ENCODE measurements at regions not wholly inside any gene's neighbourhood (a gene's known extent, or its start where the extent isn't known, plus 50 kb on each side); places are given as distances from the start of the nearest gene placed in this dataset.

GRCh38 chr19:42653841-42654240 lies 59.1 kb upstream of the CEACAM8 start:
- Histone ChIP-seq H3K27ac (ENCODE audit: insufficient read depth, low read depth, low read length) (no peak overlapping the region), H3K4me1 (ENCODE audit: control insufficient read depth, extremely low read depth, insufficient read depth, low read length) (no peaks in the 10 kb centered on the region), H4K20me1 (replicated peaks; ENCODE audit: control insufficient read depth, extremely low read depth, insufficient read depth, low read length) (no peaks in the 10 kb centered on the region), H3K9me1 (replicated peaks; ENCODE audit: control insufficient read depth, extremely low read depth, insufficient read depth, low read length) (no peaks in the 10 kb centered on the region), H3K4me3 (replicated peaks in 1 of 3; ENCODE audit: insufficient read depth in 1 of 3, low read depth in 1 of 3, low read length in 3 of 3) (no peak overlapping the region), H3K27me3 (ENCODE audit: control insufficient read depth in 2 of 2, insufficient read depth in 2 of 2, low read length in 2 of 2) (no peaks in the 10 kb centered on the region), H3K9me3 (replicated peaks; ENCODE audit: control insufficient read depth, insufficient read depth, low read length) (no peaks in the 10 kb centered on the region), H3K36me3 (ENCODE audit: control insufficient read depth in 2 of 2, extremely low read depth in 1 of 2, insufficient read depth in 2 of 2, low read length in 2 of 2) (no peaks in the 10 kb centered on the region), H3K79me2 (ENCODE audit: control insufficient read depth, insufficient read depth, low read length) (no peaks in the 10 kb centered on the region), H3K4me2 (ENCODE audit: insufficient read depth, low read length) (no peak overlapping the region), H2AFZ (ENCODE audit: low read depth, low read length) (no peak overlapping the region), H3K9ac (replicated peaks; ENCODE audit: extremely low read depth, insufficient read depth, low read length) (no peak overlapping the region)
- dilution Hi-C loops (cut with MboI; ENCODE audit: extremely low pct_ligation_motif_present, low sequenced_read_pairs) (no loop called here), intact Hi-C loops (cut with micrococcal nuclease) (no loop called here)
- ChIA-PET CTCF (no interaction called here), POLR2A (no interaction called here)
- DNase-seq (ENCODE audit: low read depth, low spot score): no peak
- no peak for TF ChIP-seq EZH2 (IDR thresholded peaks at IDR 0.05; ENCODE audit: borderline replicate concordance, low read depth, low read length, severe bottlenecking)
- no peak for TF ChIP-seq JUN (IDR thresholded peaks at IDR 0.05; ENCODE audit: borderline replicate concordance, insufficient read depth, insufficient read length, low read depth)
- no peak for TF ChIP-seq POLR2AphosphoS5 (IDR thresholded peaks at IDR 0.05; ENCODE audit: insufficient read depth, low read depth, low read length)
- no peak for TF ChIP-seq FOS (IDR thresholded peaks at IDR 0.05; ENCODE audit: borderline replicate concordance, insufficient read depth, low read length)
- FAIRE-seq: no peak
- BruUV-seq (replicated peaks): no TSS peak

- Histone ChIP-seq H3K79me2 (ENCODE audit: control insufficient read depth, insufficient read depth, low read length) (no peaks in the 10 kb centered on the region), H4K20me1 (replicated peaks; ENCODE audit: control insufficient read depth, extremely low read depth, insufficient read depth, low read length) (no peaks in the 10 kb centered on the region), H3K9ac (replicated peaks; ENCODE audit: extremely low read depth, insufficient read depth, low read length) (no peak overlapping the region), H3K36me3 (ENCODE audit: control insufficient read depth in 2 of 2, extremely low read depth in 1 of 2, insufficient read depth in 2 of 2, low read length in 2 of 2) (no peaks in the 10 kb centered on the region), H3K4me1 (ENCODE audit: control insufficient read depth, extremely low read depth, insufficient read depth, low read length) (no peaks in the 10 kb centered on the region), H3K9me3 (replicated peaks; ENCODE audit: control insufficient read depth, insufficient read depth, low read length) (no peaks in the 10 kb centered on the region), H3K9me1 (replicated peaks; ENCODE audit: control insufficient read depth, extremely low read depth, insufficient read depth, low read length) (no peaks in the 10 kb centered on the region), H3K27ac (ENCODE audit: insufficient read depth, low read depth, low read length) (no peak overlapping the region), H2AFZ (ENCODE audit: low read depth, low read length) (no peak overlapping the region), H3K4me2 (ENCODE audit: insufficient read depth, low read length) (no peak overlapping the region), H3K27me3 (ENCODE audit: control insufficient read depth in 2 of 2, insufficient read depth in 2 of 2, low read length in 2 of 2) (no peaks in the 10 kb centered on the region), H3K4me3 (replicated peaks in 1 of 3; ENCODE audit: insufficient read depth in 1 of 3, low read depth in 1 of 3, low read length in 3 of 3) (no peak overlapping the region)
- FAIRE-seq (no peak), DNase-seq (ENCODE audit: low read depth, low spot score) (no peak)
- CTCF ChIA-PET: no interaction called here
- POLR2A ChIA-PET: no interaction called here
- intact Hi-C loops (cut with micrococcal nuclease) (no loop called here), dilution Hi-C loops (cut with MboI; ENCODE audit: extremely low pct_ligation_motif_present, low sequenced_read_pairs) (no loop called here)
- TF ChIP-seq POLR2AphosphoS5 (IDR thresholded peaks at IDR 0.05; ENCODE audit: insufficient read depth, low read depth, low read length) (no peak), EZH2 (IDR thresholded peaks at IDR 0.05; ENCODE audit: borderline replicate concordance, low read depth, low read length, severe bottlenecking) (no peak), FOS (IDR thresholded peaks at IDR 0.05; ENCODE audit: borderline replicate concordance, insufficient read depth, low read length) (no peak), POLR2A (IDR thresholded peaks at IDR 0.05; ENCODE audit: low read depth, low read length) (no peak)
- BruUV-seq (replicated peaks): no TSS peak
These were observed 57.3 kb upstream of the CEACAM8 start for GRCh38 chr19:42652021-42652420.

All from endothelial cell of umbilical vein (primary cell).